CD4-positive, alpha-beta T cell (primary cell): ENCODE measurements at regions not wholly inside any gene's neighbourhood (a gene's known extent, or its start where the extent isn't known, plus 50 kb on each side); places are given as distances from the start of the nearest gene placed in this dataset.

ENCODE experiments used
- ATAC-seq: fragments of 200-7000 bp; cut with Tn5 transposase; one replicate; pipeline ENCODE4 v1.10.0; 2022; ENCODE audit warnings: mild to moderate bottlenecking; ENCODE audit not compliant: poor library complexity
- CTCF ChIA-PET: fragments of 350-600 bp; sonication (Branson Sonifier 250); formaldehyde crosslinking; loops from one replicate; lab custom pipeline; 2021; ENCODE audit warnings: antibody characterized with exemption, inconsistent platforms; lab: Charles Lee
- POLR2A ChIA-PET: fragments of 350-600 bp; sonication (Branson Sonifier 250); formaldehyde crosslinking; loops from one replicate; lab custom pipeline; 2021; ENCODE audit warnings: antibody characterized with exemption, inconsistent platforms; lab: Charles Lee
- DNase-seq, 14 experiments: peaks; one replicate each; pipeline ENCODE4 v3.0.0-alpha.2; 2013 to 2020; ENCODE audit warnings: mixed read lengths in 2 of 14
- H3K27ac ChIP-seq, 2 donors: one replicate each; pipeline versions ENCODE4 v1.5.1 to v1.7.0; 2013; ENCODE audit warnings: low read length in 2 of 2, low read depth in 1 of 2, mild to moderate bottlenecking in 1 of 2
- H3K27me3 ChIP-seq, 2 experiments: 1 replicate in 1 of 2; 2 replicates in 1 of 2; pipeline versions ENCODE4 v1.6.1 to v1.7.0; 2013; ENCODE audit warnings: low read length in 2 of 2, control low read depth in 1 of 2, mild to moderate bottlenecking in 1 of 2, moderate library complexity in 1 of 2; ENCODE audit not compliant: insufficient read depth in 2 of 2, control insufficient read depth in 1 of 2
- H3K36me3 ChIP-seq: one replicate; pipeline ENCODE4 v1.6.1; 2013; ENCODE audit warnings: low read length, control low read depth; ENCODE audit not compliant: insufficient read depth
- H3K4me1 ChIP-seq: one replicate; pipeline ENCODE4 v1.6.1; 2013; ENCODE audit warnings: low read length, control low read depth; ENCODE audit not compliant: insufficient read depth
- H3K4me3 ChIP-seq: one replicate; pipeline ENCODE4 v1.5.1; 2013; ENCODE audit warnings: mild to moderate bottlenecking, low read length, moderate library complexity
- H3K9me3 ChIP-seq, 2 experiments: 1 replicate in 1 of 2; 2 replicates in 1 of 2; pipeline versions ENCODE4 v1.6.1 to v1.7.0; 2013; ENCODE audit warnings: low read length in 2 of 2, mild to moderate bottlenecking in 2 of 2, control low read depth in 1 of 2, moderate library complexity in 1 of 2; ENCODE audit not compliant: control insufficient read depth in 1 of 2, insufficient read depth in 1 of 2
- H3K27ac Mint-ChIP-seq: one replicate; pipeline ENCODE4 v1.8.0; 2020; ENCODE audit warnings: mixed read lengths
- H3K27me3 Mint-ChIP-seq: one replicate; pipeline ENCODE4 v1.8.0; 2021; ENCODE audit warnings: mixed read lengths
- H3K36me3 Mint-ChIP-seq: one replicate; pipeline ENCODE4 v1.8.0; 2021; ENCODE audit warnings: low read depth, mixed read lengths
- H3K4me1 Mint-ChIP-seq: one replicate; pipeline ENCODE4 v1.8.0; 2021; ENCODE audit warnings: low read depth, mixed read lengths
- H3K4me3 Mint-ChIP-seq: one replicate; pipeline ENCODE4 v1.8.0; 2020; ENCODE audit warnings: mild to moderate bottlenecking, mixed read lengths
- H3K9me3 Mint-ChIP-seq: one replicate; pipeline ENCODE4 v1.8.0; 2020; ENCODE audit warnings: mixed read lengths
- intact Hi-C, 2 experiments: fragments of 100-400 bp; cut with DNase I in 1 of 2; cut with micrococcal nuclease in 1 of 2; formaldehyde crosslinking; loops; one replicate each; pipeline versions ENCODE4 v1.15.1 to v1.9.0; 2023 to 2025; cut with DNase I, micrococcal nuclease
- TF ChIP-seq, protein P1 (sequence below): fragments of 200-600 bp; IDR thresholded peaks from one replicate; pipeline ENCODE4 v1.8.0; 2022; ENCODE audit warnings: antibody characterized with exemption, mild to moderate bottlenecking

DNA sequence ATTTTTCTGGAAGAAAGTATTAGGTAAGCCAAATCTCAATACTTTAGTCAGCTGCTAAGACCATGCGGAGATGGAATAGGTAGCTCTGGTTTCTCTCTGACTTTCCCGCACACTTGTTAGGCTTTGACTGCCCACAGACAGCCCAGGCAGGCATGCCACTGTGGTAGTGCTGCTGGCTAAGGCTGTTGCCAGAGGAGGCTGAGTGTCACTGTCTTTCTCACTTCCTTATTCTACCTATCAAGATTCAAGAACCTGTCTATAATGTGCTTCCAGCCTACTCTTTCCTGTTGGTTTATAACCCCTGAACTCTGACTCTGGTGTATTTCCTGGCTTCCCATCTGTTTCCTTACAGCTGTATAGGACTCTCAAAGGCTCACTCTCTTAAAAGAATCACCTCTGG, 81.8 kb upstream of the TRPC5 start:
- no peak overlapping the region for H3K4me3 ChIP-seq
- intact Hi-C loops, result no loop called here

DNA sequence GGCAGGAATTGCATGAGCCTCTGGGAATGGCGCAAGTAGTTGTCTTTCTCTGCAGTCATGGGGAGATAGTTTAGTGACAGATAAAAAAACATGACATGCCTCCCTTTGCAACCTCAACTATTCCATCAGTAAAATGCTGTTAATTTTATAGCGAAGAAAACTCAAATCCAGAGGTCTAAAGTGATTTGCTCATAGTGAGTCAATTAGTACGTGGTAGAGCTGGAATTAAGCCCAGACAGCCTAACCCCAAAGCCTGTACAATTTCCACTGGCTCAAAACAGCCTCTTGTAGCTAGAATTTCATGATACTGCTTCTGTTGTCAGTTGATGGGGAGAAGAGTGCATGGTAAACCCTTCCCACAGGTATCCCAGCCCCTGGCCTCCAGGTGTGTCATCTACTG, 81.3 kb upstream of the TRPC5 start:
- H3K4me1 ChIP-seq, result no peaks in the 10 kb centered on the region
- Mint-ChIP-seq H3K27ac (no peak overlapping the region), H3K4me3 (no peak overlapping the region), H3K9me3 (no peaks in the 10 kb centered on the region), H3K36me3 (no peaks in the 10 kb centered on the region), H3K4me1 (no peaks in the 10 kb centered on the region), H3K27me3 (no peaks in the 10 kb centered on the region)
- intact Hi-C loops, result no loop called here
- H3K27ac ChIP-seq, result no peak overlapping the region
- DNase-seq (no peak), ATAC-seq (no peak)
- H3K9me3 ChIP-seq, result no peaks in the 10 kb centered on the region
- no peak overlapping the region for H3K4me3 ChIP-seq
- TF ChIP-seq, protein P1, sequence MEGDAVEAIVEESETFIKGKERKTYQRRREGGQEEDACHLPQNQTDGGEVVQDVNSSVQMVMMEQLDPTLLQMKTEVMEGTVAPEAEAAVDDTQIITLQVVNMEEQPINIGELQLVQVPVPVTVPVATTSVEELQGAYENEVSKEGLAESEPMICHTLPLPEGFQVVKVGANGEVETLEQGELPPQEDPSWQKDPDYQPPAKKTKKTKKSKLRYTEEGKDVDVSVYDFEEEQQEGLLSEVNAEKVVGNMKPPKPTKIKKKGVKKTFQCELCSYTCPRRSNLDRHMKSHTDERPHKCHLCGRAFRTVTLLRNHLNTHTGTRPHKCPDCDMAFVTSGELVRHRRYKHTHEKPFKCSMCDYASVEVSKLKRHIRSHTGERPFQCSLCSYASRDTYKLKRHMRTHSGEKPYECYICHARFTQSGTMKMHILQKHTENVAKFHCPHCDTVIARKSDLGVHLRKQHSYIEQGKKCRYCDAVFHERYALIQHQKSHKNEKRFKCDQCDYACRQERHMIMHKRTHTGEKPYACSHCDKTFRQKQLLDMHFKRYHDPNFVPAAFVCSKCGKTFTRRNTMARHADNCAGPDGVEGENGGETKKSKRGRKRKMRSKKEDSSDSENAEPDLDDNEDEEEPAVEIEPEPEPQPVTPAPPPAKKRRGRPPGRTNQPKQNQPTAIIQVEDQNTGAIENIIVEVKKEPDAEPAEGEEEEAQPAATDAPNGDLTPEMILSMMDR, result no peak
- ChIA-PET POLR2A (no interaction called here), CTCF (interaction anchor here (0.7 kb wide), 2 partner anchors 750 to 1351 kb away, joined by 3 to 7 read pairs; no protein-coding TSS in a partner anchor)
- no peaks in the 10 kb centered on the region for H3K36me3 ChIP-seq
- peaks cover 0 to 3% of the 10 kb centered on the region in 2 experiments for H3K27me3 ChIP-seq

More for the DNA sequence above, 81.8 kb upstream of the TRPC5 start:
- DNase-seq (no peak), ATAC-seq (no peak)
- Mint-ChIP-seq H3K9me3 (no peaks in the 10 kb centered on the region), H3K4me3 (no peak overlapping the region), H3K27me3 (no peaks in the 10 kb centered on the region), H3K36me3 (no peaks in the 10 kb centered on the region), H3K4me1 (no peaks in the 10 kb centered on the region), H3K27ac (no peak overlapping the region)
- no peak overlapping the region for H3K27ac ChIP-seq
- peaks cover 0 to 3% of the 10 kb centered on the region in 2 experiments for H3K27me3 ChIP-seq
- TF ChIP-seq, protein P1, result no peak
- POLR2A ChIA-PET, result no interaction called here
- H3K36me3 ChIP-seq, result no peaks in the 10 kb centered on the region
- CTCF ChIA-PET, result interaction anchor here (0.7 kb wide), 1 partner anchor 1350 kb away, joined by 7 read pairs; no protein-coding TSS in a partner anchor
- no peaks in the 10 kb centered on the region for H3K9me3 ChIP-seq
- H3K4me1 ChIP-seq, result no peaks in the 10 kb centered on the region

DNA sequence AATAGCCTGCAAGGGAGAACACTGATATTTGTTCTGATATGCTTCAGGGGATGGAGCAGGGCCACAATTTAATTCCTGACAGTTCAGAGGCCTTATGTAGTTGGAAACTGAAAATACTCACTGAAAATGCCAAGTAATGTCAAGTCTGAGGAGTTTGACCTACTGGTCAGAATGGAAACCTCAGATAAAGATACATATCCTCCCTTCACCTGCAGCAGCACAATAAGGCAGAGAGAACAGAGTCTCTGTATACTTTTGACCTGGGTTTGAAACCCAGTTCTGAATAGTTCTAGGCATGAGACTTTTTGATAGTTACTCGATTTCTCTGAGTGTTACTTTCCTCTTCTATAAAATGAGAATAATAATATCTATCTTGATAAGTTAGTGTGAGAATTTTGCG, 65.8 kb upstream of the TRPC5 start:
- Histone ChIP-seq H3K27ac (no peak overlapping the region), H3K4me3 (no peak overlapping the region), H3K9me3 (no peaks in the 10 kb centered on the region), H3K27me3 (no peaks in the 10 kb centered on the region), H3K36me3 (no peaks in the 10 kb centered on the region), H3K4me1 (no peaks in the 10 kb centered on the region)
- POLR2A ChIA-PET, result no interaction called here
- Mint-ChIP-seq H3K4me3 (no peak overlapping the region), H3K27ac (no peak overlapping the region), H3K36me3 (no peaks in the 10 kb centered on the region), H3K4me1 (no peaks in the 10 kb centered on the region), H3K9me3 (no peaks in the 10 kb centered on the region), H3K27me3 (no peaks in the 10 kb centered on the region)
- no peak for ATAC-seq
- intact Hi-C loops, result no loop called here
- TF ChIP-seq, protein P1, result no peak
- CTCF ChIA-PET, result no interaction called here
- DNase-seq, result no peak
